BLaER1 (cell line): ENCODE measurements at regions not wholly inside any gene's neighbourhood (a gene's known extent, or its start where the extent isn't known, plus 50 kb on each side); places are given as distances from the start of the nearest gene placed in this dataset.
"Not testable (repeated sequence)": the region's sequence is repeated elsewhere in the genome, so short reads cannot be mapped to it uniquely, and the experiment has no call there.

Experiments
- H3K27ac ChIP-seq: shearing (Covaris generic); formaldehyde crosslinking; 2 replicates; pipeline ENCODE4 v1.8.1; 2022
- H3K27me3 ChIP-seq: shearing (Covaris generic); formaldehyde crosslinking; 2 replicates; pipeline ENCODE4 v1.8.1; 2022
- H3K36me3 ChIP-seq: shearing (Covaris generic); formaldehyde crosslinking; 2 replicates; pipeline ENCODE4 v1.8.1; 2022
- H3K4me1 ChIP-seq: shearing (Covaris generic); formaldehyde crosslinking; 2 replicates; pipeline ENCODE4 v1.8.1; 2022
- H3K4me2 ChIP-seq: shearing (Covaris generic); formaldehyde crosslinking; 2 replicates; pipeline ENCODE4 v1.8.1; 2022
- H3K4me3 ChIP-seq: shearing (Covaris generic); formaldehyde crosslinking; 2 replicates; pipeline ENCODE4 v1.8.1; 2022
- H3K9ac ChIP-seq: shearing (Covaris generic); formaldehyde crosslinking; 2 replicates; pipeline ENCODE4 v1.8.1; 2022
- H3K9me3 ChIP-seq: shearing (Covaris generic); formaldehyde crosslinking; 2 replicates; pipeline ENCODE4 v1.8.1; 2022
- H4K20me1 ChIP-seq: shearing (Covaris generic); formaldehyde crosslinking; 2 replicates; pipeline ENCODE4 v1.8.1; 2022
- Cebpa-rat ChIP-seq: shearing (Covaris generic); IDR thresholded peaks from 2 replicates; pipeline ENCODE4 v1.8.1; 2022

GRCh38 chr10:15921423-15921945, 61.2 kb upstream of the MINDY3 start:
- H3K4me2 ChIP-seq, H3K4me1 ChIP-seq, H3K27ac ChIP-seq, H3K27me3 ChIP-seq, H3K36me3 ChIP-seq, H3K9ac ChIP-seq, H4K20me1 ChIP-seq, H3K9me3 ChIP-seq, H3K4me3 ChIP-seq: not testable (repeated sequence)

DNA sequence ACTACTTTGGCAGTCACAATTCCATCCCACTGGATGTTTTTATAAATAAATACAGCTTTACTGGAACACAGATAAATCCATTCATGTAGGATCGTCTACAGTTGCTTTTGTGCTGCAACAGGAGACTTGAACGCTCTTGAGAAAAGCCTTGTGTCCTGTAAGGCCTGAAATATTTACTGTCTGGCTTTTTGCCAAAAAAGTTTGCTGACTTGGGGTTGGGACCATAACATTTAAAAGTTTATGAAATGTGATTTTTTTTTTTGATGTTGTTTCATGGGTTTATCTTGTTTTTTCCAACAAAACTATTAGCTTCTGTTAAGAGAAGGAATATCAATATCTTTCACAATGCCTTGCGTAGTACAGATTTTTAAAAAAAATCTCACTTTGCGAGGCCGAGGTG, 71.1 kb upstream of the MINDY3 start:
- Histone ChIP-seq H3K9ac (no peak overlapping the region), H3K36me3 (no peaks in the 10 kb centered on the region), H3K9me3 (no peaks in the 10 kb centered on the region), H3K4me3 (no peak overlapping the region), H3K27ac (no peak overlapping the region), H3K4me2 (no peak overlapping the region), H3K4me1 (no peaks in the 10 kb centered on the region), H4K20me1 (no peaks in the 10 kb centered on the region), H3K27me3 (no peaks in the 10 kb centered on the region)
- TF ChIP-seq Cebpa-rat = no peak

DNA sequence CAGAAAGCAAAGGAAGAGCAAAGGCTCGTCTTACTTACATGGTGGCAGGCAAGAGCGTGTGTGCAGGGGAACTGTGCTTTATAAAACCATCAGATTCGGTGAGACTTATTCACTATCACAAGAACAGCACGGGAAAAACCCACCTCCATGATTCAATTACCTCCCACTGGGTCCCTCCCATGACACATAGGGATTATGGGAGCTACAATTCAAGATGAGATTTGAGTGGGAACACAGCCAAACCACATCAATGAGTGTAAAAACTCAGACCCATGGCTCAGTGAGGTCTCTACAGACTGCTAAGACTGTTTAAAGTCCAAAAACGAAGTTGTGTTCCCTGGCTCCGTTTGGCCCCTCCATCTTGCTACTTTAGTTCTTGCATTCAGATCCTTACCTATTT, 79.2 kb upstream of the MINDY3 start:
- not testable (repeated sequence) for H3K27me3 ChIP-seq, H3K36me3 ChIP-seq, H3K9me3 ChIP-seq, H3K4me2 ChIP-seq, H3K9ac ChIP-seq, H3K4me1 ChIP-seq, H3K27ac ChIP-seq, H3K4me3 ChIP-seq, H4K20me1 ChIP-seq

DNA sequence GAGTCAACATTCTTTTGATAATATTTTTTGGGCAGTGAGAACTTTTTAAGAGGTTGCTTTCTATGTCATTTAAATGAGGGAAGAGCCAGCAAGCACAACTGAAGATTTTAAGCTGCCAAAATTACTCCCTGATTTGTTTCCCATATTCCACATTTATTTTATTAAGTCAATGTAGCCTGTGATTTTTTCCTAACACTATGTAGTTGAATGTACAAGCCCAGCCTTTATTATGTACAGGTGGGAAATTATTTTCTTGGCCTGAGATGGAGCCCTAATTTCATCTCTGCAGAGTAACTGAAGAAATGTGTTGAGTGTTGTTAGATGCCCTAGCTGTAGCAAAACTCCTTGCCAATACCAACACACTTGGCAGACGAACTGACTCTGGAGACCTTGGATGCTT, 83.1 kb upstream of the MINDY3 start:
- no peak overlapping the region for H3K27ac ChIP-seq
- H3K4me3 ChIP-seq = no peak overlapping the region
- H3K4me2 ChIP-seq = no peak overlapping the region
- no peaks in the 10 kb centered on the region for H3K4me1 ChIP-seq
- H3K9me3 ChIP-seq = no peaks in the 10 kb centered on the region
- TF ChIP-seq Cebpa-rat = no peak
- no peak overlapping the region for H3K9ac ChIP-seq
- no peaks in the 10 kb centered on the region for H4K20me1 ChIP-seq
- H3K36me3 ChIP-seq = no peaks in the 10 kb centered on the region
- no peaks in the 10 kb centered on the region for H3K27me3 ChIP-seq

- H3K9me3 ChIP-seq = no peaks in the 10 kb centered on the region
- no peaks in the 10 kb centered on the region for H3K4me1 ChIP-seq
- H4K20me1 ChIP-seq = no peaks in the 10 kb centered on the region
- no peaks in the 10 kb centered on the region for H3K36me3 ChIP-seq
- no peak overlapping the region for H3K4me3 ChIP-seq
- TF ChIP-seq Cebpa-rat = no peak
- no peak overlapping the region for H3K9ac ChIP-seq
- no peak overlapping the region for H3K4me2 ChIP-seq
- H3K27me3 ChIP-seq = no peaks in the 10 kb centered on the region
- H3K27ac ChIP-seq = no peak overlapping the region
These were observed 93.9 kb upstream of the MINDY3 start for GRCh38 chr10:15954188-15954587.

DNA sequence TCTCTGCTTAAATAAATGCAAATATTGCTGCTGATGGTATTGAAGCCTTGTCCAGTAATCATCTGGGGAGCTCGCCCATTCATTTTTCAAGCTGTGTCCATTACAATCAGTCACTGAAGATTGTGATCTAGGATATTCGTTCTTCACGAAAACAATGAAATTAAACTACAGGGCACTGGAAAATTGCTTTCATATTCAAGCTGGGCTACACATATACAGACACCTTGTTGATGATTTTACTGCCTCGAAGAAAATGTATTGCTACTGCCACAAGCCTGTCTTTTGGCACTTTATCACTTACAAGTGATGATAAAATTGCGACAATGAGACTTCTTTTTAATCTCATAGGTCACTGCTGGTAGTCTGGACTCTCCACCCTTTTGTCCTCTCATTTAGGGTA, 100.0 kb upstream of the MINDY3 start:
- Histone ChIP-seq H3K27me3 (no peaks in the 10 kb centered on the region), H3K9me3 (no peaks in the 10 kb centered on the region), H3K4me2 (no peak overlapping the region), H3K4me3 (no peak overlapping the region), H3K36me3 (no peaks in the 10 kb centered on the region), H3K27ac (no peak overlapping the region), H3K4me1 (no peaks in the 10 kb centered on the region), H4K20me1 (no peaks in the 10 kb centered on the region), H3K9ac (no peak overlapping the region)
- TF ChIP-seq Cebpa-rat = no peak

- H3K9me3 ChIP-seq, H3K9ac ChIP-seq, H3K4me1 ChIP-seq, H3K4me2 ChIP-seq, H4K20me1 ChIP-seq, H3K27me3 ChIP-seq, H3K36me3 ChIP-seq, H3K27ac ChIP-seq, H3K4me3 ChIP-seq: not testable (repeated sequence)
These were observed 112.4 kb upstream of the MINDY3 start for GRCh38 chr10:15972736-15973135.

- H3K9me3 ChIP-seq = no peaks in the 10 kb centered on the region; the same call in 1 of the 2 replicates
- no peak overlapping the region for H3K4me2 ChIP-seq
- H3K36me3 ChIP-seq = no peaks in the 10 kb centered on the region
- H3K4me3 ChIP-seq = no peak overlapping the region
- H3K27ac ChIP-seq = no peak overlapping the region
- H3K9ac ChIP-seq = no peak overlapping the region
- no peaks in the 10 kb centered on the region for H4K20me1 ChIP-seq
- TF ChIP-seq Cebpa-rat = no peak
- no peaks in the 10 kb centered on the region for H3K4me1 ChIP-seq
- no peaks in the 10 kb centered on the region for H3K27me3 ChIP-seq
These were observed 125.4 kb upstream of the MINDY3 start for GRCh38 chr10:15985690-15986089.

- Histone ChIP-seq H3K36me3 (no peaks in the 10 kb centered on the region), H3K4me3 (no peak overlapping the region), H4K20me1 (no peaks in the 10 kb centered on the region), H3K9me3 (no peaks in the 10 kb centered on the region; the same call in 1 of the 2 replicates), H3K27ac (no peak overlapping the region), H3K4me1 (no peaks in the 10 kb centered on the region), H3K27me3 (no peaks in the 10 kb centered on the region), H3K9ac (no peak overlapping the region), H3K4me2 (no peak overlapping the region)
- TF ChIP-seq Cebpa-rat = no peak
These were observed 130.3 kb upstream of the MINDY3 start for GRCh38 chr10:15990535-15991129.

- Histone ChIP-seq H3K36me3 (no peaks in the 10 kb centered on the region), H3K4me3 (no peak overlapping the region), H3K9me3 (peaks cover 6% of the 10 kb centered on the region; the same call in 1 of the 2 replicates), H3K4me1 (no peaks in the 10 kb centered on the region), H3K27ac (no peak overlapping the region), H3K9ac (no peak overlapping the region), H3K4me2 (no peak overlapping the region), H4K20me1 (no peaks in the 10 kb centered on the region), H3K27me3 (no peaks in the 10 kb centered on the region)
- no peak for TF ChIP-seq Cebpa-rat
These were observed 137.0 kb upstream of the MINDY3 start for GRCh38 chr10:15997313-15997712.

- no peaks in the 10 kb centered on the region for H3K9me3 ChIP-seq
- H3K4me1 ChIP-seq = no peaks in the 10 kb centered on the region
- H3K27me3 ChIP-seq = no peaks in the 10 kb centered on the region
- TF ChIP-seq Cebpa-rat = no peak
- H3K36me3 ChIP-seq = no peaks in the 10 kb centered on the region
- no peak overlapping the region for H3K4me2 ChIP-seq
- no peak overlapping the region for H3K9ac ChIP-seq
- H3K27ac ChIP-seq = no peak overlapping the region
- H3K4me3 ChIP-seq = no peak overlapping the region
- H4K20me1 ChIP-seq = no peaks in the 10 kb centered on the region
These were observed 141.3 kb upstream of the MINDY3 start for GRCh38 chr10:16001581-16001980.
